HG03565 (cell line): ENCODE measurements at regions not wholly inside any gene's neighbourhood (a gene's known extent, or its start where the extent isn't known, plus 50 kb on each side); places are given as distances from the start of the nearest gene placed in this dataset.
"Not testable (repeated sequence)": the region's sequence is repeated elsewhere in the genome, so short reads cannot be mapped to it uniquely, and the experiment has no call there.

Experiments
- ATAC-seq: cut with Tn5 transposase; IDR thresholded peaks from one replicate; pipeline ENCODE4 v1.9.1; 2021; ENCODE audit warnings: mild to moderate bottlenecking, moderate library complexity; ENCODE audit not compliant: unreplicated experiment

DNA sequence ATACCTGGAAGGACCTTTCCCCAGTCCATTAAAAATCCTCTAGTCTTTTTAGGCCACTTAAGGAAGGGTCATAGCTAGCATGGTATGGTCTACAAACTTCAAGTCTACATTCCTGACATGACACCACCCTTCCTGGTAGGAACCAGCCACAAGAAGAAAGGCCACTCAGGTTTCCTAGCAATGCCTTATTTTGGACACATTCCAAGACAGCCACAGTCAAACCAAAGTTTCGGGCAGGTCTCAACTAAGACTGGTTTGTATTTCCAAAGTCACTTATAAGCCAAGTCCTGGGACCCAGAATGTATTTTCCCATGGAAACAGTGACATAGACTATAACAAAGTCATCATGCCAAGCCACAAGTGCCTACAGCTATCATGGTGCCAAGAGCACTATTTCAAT, 50.6 kb upstream of the SLC44A3 start:
- no peak for ATAC-seq

DNA sequence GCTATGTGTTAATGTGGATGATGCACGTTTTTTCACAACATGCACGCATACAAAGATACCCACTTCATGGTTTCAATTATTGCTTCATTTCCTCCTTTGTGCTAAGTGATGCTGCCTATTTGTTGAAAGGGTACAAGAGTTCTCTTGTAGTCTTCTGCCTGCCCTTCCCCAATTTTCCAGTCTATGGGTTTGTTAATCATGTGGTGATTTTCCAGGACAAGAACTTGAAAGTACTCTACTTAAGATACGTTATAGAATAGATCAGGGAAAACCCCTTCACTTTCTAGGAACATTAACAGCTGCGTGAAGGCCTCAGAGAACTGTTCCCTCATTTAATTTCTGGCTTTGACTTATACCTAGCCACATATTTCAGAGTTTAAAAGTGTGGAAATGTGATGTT, 52.1 kb upstream of the SLC44A3 start:
- no peak for ATAC-seq

DNA sequence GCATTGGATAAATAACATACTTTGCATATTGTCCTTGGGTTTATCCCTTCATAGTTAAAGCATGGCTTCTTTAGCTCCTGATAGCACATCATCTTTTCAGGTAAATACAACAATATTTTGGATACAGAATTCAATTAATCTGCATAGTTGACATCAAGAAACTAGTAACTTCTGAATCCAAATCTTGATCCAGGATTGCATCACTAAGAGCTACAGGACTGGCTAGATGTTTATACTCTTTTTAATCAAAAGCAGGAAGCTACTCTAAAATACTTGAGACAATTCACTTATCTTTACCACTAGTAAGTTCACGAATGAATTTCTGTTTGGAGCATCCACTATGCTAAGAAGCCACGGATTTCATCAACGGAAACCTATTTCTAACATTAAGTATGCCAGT, 54.2 kb upstream of the SLC44A3 start:
- no peak for ATAC-seq

DNA sequence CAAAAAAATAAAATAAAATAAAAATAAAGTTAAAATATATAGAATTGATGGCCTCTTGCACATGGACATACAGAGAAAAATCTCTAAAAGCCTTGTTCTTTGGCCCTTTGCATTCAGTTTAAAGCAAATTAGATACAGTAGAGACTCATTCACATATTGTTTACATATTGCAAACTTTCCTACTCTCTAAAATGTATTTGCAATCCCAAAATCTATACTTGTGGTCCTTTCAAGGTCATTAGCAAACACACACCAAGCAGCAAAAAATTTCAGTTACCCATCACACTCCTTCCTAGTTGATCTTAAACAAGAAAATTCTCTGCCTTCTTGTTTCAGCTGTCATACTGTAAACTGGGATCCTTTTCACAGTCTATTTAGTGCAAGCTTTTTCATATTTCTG, 61.0 kb upstream of the SLC44A3 start:
- ATAC-seq = no peak

DNA sequence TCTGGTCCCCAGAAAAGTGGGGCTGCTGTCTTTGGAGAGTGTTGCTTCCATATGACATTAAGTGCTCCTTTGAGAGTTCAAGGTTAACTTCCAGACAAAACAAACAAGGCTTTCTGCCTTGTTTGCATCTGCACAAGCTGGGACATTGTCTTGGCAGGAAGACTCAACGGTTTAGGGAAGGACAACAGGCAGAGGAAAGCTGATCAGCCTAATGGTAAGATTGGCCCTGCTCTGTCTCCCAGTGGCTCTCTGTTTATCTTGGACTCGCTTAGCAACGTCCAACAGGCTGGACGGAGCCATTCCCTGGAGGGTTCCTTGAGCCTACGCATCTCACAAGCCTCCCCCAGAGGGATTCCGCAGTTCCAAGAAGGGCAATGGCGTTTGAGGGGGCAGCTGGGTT, 62.2 kb upstream of the SLC44A3 start:
- no peak for ATAC-seq

DNA sequence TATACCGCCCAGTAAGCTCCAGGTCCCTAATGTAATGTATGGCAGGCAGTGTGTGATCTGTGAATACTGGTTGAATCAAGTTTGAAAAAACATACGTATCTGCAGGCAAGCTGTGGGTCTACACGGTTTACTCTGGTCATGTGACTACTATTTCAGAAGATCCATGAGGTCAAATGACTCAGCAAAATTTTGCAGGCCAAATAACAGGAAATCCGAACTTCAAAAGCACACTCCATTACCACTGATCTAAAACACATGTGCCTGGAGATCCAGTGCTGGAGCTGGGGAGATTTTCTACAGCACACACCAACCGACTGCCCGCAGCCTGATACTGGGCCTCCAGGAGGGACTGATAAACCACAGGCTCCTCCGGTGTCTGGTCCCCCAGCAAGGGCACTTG, 64.5 kb upstream of the SLC44A3 start:
- no peak for ATAC-seq

DNA sequence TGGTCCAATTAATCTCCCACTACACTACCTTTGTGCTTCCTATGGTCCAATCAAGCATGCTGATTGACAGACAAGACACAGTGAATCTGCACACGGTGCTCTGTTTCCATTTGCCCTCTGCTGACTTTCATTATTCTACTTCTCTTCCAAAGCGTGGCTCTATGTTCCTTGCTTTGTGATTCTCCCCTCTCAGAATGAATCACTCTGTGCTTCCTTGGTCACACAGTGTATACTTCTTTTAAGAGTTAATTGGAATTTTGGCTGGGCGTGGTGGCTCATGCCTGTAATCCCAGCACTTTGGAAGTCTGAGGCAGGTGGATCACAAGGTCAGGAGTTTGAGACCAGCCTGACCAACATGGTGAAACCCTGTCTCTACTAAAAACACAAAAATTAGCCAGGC, 65.1 kb upstream of the SLC44A3 start:
- ATAC-seq = not testable (repeated sequence)

DNA sequence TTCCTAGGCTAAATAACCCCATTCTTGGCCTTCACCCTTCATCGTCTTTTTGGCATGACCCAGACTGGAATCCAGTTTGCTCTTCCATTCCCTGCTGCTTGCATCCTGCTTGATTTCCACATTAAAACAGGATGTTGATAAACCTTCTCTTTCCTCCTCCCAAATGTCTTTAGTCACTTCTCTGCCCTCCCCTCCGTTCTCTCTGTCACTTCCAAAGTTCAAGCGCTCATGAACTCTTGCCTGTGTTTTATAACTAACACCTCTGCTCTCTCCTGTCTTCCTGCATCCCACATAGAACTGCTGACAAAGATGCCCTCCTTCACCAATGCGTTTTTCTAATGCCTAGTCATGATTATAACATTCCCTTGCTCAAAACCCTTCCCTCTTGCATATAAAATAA, 65.6 kb upstream of the SLC44A3 start:
- ATAC-seq = no peak

DNA sequence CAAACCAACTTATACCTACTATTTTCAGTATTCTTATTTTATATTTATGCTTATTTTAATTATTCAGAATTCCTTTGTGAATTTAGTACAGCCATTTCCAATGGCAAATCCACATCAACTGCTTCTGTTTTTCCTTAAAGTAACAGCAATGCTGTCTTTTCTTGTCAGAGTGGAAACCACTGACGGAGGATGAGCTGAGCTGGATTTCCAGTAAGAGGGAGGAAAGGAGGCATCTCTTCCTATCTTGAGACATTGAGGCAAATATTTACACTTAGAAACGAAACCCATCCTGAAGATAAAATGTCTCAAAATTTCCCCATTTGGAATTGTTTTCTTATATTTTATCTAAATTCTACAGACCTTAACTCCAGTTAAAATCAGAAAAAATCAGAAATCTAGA, 66.1 kb upstream of the SLC44A3 start:
- ATAC-seq = no peak

DNA sequence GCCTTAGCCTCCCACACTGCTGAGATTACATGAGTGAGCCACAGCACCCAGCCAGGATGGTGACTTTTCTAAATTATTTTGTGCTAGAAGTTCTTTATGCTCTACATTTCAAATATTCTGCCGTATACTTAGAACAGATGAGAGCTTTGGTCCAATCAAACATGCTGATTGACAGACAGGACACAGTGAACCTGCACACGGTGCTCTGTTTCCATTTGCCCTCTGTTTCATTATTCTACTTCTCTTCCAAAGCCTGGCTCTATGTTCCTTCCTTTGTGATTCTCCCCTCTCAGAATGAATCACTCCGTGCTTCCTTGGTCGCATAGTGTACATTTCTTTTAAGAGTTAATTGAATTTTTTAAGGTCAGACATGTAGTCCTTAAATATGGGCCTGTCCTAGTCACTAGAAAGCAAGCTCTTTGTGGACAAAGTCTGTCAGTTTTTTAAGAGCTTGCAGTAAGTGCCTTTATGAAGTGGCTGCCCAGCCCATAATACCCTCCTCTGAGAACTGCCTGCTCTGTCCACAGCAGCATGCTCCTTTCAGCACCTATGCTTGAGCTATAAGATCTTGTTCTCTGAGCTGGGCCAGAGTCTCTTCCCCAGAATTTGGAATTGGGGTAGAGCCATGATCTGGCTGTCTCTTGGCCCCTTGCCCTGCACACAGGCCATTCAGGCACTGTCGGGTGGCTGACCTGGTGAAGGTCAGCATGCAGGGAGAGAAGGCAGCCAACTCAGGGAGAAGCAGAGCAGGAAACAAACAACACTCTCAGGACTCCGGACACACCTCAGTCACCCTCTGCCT, 66.8 kb upstream of the SLC44A3 start:
- ATAC-seq = no peak

DNA sequence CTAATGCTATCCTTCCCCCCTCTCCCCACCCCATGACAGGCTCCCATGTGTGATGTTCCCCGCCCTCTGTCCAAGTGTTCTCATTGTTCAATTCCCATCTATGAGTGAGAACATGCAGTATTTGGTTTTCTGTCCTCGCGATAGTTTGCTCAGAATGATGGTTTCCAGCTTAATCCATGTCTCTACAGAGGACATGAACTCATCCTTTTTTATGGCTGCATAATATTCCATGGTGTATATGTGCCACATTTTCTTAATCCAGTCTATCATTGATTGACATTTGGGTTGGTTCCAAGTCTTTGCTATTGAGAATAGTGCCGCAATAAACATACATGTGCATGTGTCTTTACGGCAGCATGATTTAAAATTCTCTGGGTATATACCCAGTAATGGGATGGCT, 68.7 kb upstream of the SLC44A3 start:
- not testable (repeated sequence) for ATAC-seq

DNA sequence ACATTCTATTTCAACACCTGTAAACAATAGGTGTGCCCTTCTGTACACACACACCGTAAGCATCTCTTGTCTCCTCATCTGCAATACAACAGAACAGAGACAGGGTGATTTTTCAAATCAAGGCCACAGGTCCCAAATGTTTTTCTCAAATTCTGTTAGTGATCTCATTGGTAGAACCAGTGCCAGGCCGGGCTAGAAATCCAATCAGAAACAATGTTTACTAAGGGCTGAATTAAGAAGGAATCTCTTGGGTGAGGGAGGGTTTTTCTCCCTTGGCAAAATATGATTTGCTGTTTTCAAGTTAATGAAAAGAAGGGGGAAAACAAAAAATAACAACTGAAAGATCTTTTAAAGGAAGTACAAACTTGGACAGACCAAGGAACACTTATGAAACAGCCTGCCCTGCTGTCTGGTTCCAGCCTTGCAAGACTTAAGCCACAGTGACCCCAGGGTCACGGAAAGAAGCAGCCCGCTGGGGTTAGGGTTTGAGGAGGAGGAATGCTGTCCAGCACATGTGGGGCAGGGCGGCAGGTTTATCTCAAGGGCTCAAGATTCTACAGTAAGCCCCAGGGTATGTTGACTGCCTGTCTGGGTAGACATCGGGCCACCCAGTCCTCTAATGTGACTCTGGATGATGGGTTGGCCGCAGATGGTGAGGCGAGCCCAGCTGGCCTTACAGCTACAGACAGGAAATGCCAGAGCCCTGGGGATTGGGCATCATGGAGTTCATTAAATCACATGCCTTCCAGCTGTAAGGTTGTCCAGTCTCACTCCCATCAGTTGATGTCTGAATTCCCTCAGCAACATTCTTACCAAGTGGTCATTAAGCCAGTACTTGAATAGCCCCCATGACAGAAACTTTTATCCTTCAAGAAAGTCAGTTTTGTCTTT, 73.3 kb upstream of the SLC44A3 start:
- no peak for ATAC-seq

DNA sequence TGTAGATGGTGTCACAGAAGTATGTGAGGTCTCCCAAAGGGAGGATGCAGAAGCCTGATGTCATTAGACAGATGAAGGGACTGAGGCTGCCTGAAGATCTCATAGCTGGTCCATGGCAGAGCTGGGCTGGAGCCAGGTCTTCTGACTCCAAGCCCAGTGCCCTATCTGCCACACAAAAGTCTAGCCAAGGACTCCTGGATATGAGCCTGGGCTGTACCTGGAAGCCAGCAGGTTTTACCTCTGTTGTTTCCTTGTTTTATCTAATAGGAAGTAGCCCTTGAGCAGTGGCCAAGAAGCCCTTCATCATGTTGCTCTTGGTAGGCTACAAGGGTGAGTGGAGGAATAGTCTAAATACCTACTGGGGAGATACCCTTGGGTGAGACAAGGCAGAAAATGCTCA, 74.4 kb upstream of the SLC44A3 start:
- no peak for ATAC-seq

DNA sequence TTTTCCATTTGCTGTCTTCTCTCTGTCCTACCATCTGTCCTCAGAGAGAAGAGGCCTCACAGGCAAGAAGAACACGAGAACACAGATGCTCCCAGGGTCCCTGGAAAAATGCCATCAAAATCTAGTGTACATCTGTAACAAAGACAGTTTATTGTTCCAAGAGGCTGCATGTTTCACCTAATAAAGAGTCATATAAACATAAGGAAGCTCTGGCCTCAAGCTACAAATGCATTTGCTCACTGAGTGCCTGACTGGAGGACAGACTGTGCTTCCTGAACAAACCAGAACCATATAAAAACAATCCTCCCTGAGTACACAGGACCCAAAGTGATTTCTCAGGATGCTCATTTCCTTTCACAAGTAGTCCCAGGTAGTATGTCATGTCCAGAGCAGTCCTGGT, 76.3 kb upstream of the SLC44A3 start:
- ATAC-seq = no peak

DNA sequence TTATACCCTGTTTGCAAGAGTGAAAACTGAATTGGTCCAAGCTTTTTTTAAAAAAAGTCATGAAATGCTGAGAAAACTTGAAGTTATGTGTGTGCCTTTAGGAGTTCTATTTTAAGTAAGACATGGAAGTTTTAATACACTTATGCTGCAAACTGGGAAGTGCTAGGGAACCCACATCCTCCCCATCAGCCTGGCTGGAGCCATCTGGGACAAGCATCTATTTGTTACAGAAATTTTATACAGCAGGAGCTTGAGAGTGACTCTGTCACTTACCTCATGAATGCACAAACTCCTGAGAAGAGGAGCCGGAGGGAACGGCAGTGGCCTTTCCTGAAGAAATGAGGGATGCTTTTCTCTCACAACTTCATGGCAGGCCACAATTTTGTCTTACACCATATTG, 78.2 kb upstream of the SLC44A3 start:
- ATAC-seq = no peak

DNA sequence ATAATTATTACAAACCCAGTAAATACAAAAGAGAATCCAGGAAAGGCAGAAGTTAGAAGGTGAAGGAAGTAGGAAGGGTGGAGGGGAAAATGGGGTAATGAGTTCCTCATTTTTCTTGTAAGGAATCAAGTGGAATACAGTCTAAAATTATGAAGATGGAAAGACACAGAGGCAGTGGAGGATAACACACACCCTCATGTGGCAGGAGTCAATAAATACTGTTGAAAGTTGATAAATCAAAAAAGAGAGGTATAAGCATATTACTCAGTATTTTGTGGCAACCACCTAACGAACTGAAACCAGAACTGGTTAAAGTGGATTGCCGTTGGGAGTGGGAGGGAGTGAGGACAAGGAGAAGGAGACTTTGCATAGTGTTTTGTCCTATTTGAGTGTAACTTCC, 78.6 kb upstream of the SLC44A3 start:
- ATAC-seq = no peak

DNA sequence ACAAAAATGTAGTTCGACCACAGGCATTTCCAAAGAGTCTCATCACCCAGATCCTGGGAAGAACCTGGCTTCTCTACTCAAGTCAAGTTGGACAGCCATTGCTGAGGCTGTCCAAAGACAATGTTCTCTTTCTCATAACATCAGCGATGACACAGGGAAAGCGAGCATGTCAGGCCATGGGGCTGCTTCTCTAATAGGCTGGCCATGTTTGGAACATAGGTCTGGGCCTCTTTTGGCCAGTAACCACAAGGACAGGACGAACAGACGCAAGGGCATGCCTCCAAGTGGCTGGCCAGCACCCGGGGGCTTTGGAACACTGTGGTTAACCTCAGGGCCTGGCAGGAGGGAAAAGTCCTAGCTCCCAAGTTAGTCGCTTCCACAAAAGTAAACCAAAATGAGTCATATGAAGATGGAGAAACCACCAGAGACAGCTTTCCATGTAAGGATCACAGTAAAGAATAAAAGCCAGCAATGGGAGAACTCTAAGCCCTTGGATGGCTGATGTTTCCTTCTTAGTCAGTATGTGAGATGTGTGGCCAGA, 80.6 kb upstream of the SLC44A3 start:
- ATAC-seq = no peak

DNA sequence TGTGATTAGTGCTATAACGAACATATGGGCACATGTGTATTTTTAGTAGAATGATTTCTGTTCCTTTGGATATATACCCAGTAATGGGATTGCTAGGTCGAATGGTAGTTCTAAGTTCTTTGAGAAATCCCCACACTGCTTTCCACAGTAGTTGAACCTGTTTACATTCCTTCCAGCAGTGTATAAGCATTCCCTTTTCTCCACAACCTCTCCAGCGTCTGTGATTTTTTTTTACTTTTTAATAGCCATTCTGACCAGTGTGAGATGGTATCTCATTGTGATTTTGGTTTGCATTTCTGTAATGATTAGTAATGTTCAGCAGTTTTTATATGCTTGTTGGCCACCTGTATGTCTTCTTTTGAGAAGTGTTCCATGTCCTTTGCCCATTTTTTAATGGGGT, 81.8 kb upstream of the SLC44A3 start:
- no peak for ATAC-seq

DNA sequence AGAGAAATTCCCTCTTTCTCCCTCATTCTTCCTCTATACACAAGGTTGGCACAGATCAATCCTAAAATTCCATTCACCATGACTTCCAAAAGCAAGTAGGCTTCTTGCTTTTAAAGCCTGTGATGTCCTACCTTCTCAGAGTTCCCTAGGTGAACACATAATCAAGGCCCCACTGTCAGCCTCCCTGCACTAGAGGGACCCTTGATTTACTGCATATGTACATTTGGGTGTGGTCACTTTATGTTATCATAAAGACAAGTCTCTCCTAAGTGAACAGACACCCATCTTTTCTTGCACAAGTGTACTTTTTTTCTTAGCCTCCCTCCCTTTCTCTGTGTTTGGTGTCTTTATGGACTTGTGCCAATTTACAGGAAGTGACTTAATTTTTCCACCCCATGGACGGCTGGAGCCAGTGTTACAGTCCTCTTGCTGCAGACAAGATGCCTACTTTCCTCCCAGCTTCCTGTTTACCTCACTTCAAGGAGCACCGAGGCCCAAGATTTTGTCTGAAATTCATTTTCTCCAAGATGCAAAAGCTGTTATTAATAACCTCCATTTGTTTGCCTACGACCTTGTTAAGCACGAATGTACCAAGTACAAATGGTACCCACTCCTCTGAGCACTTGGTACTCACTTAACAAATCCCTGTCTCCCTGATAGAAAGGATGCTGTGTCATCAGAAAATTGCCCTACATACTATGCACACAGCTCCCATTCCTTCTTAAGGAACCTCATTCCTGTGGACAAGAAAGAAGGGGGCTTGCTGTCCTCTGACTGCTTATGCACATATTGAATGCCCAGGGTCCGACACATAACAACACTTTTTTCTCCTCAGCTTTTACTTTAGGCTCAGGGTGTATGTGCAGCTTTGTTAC, 82.8 kb upstream of the SLC44A3 start:
- ATAC-seq = no peak

DNA sequence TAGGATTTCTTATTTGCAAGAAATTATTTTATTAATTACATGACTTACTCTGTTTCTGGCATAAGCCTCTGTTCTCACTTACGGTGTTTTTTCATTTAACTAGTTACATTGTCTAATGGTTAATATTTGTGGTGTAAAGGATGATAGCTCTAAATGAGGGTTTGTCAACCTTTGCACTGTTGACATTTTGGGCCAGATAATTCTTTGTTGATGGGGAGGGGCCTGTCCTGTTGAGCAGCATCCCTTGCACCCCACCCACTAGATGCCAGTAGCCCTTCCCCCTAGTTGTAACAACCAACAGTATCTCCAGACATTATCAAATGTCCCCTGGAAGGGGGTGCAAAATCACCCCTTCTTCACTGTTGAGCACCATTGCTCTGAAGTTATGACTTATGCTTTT, 83.6 kb upstream of the SLC44A3 start:
- ATAC-seq = no peak

DNA sequence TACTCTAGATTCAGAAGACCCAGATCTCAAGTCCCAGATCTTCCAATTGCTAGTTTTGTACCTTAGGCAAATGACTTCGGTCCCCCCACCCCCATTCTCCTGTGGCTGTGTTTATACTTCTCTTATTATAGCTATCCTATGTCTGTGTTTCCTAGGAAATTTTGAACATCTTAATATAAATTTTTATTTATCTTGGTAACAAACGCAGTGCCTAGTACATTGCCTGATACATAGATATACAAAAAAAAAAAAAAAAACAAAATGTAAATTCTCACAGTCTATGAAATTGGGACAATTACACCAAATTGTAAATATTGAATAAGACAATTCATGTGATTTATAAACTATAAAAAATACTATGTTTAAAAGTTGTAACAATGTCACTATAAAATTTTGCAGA, 84.1 kb upstream of the SLC44A3 start:
- ATAC-seq = no peak
